ENCODE measurements at regions not wholly inside any gene's neighbourhood (a gene's known extent, or its start where the extent isn't known, plus 50 kb on each side); places are given as distances from the start of the nearest gene placed in this dataset.

GRCh38 chr10:2202401-2202800 lies 465.1 kb upstream of the ADARB2 start:
- H3K27ac ChIP-seq (ENCODE audit: low read length) = no peak overlapping the region
- H3K4me2 ChIP-seq (ENCODE audit: low read length) = no peak overlapping the region
- no peak overlapping the region for H3K4me3 ChIP-seq (ENCODE audit: low read length)
- H3K4me1 ChIP-seq (ENCODE audit: insufficient read depth, low read length) = no peaks in the 10 kb centered on the region
- H3K79me2 ChIP-seq (ENCODE audit: low read length) = no peaks in the 10 kb centered on the region
- ATAC-seq (no peak), DNase-seq (no peak)
- TF ChIP-seq EZH2 (IDR thresholded peaks at IDR 0.05; ENCODE audit: low read length, unreplicated experiment) (no peak), EZH2phosphoT487 (IDR thresholded peaks at IDR 0.05; ENCODE audit: borderline replicate concordance, low read length) (no peak), CTCF (conservative IDR thresholded peaks at IDR 0.05; ENCODE audit: low read depth, low read length) (no peak)
- no peaks in the 10 kb centered on the region for H3K27me3 ChIP-seq (ENCODE audit: low read length)
- intact Hi-C loops (cut with micrococcal nuclease) = no loop called here
- H3K36me3 ChIP-seq (ENCODE audit: low read depth, low read length) = no peaks in the 10 kb centered on the region
- ChIA-PET POLR2A (ENCODE audit: unreplicated experiment) (no interaction called here), CTCF (no interaction called here)
- no peaks in the 10 kb centered on the region for H4K20me1 ChIP-seq (ENCODE audit: low read length)
- H3F3A ChIP-seq (ENCODE audit: low read length, unreplicated experiment) = no peaks in the 10 kb centered on the region
- BruUV-seq (replicated peaks) = no TSS peak
- no peaks in the 10 kb centered on the region for H3K9me3 ChIP-seq (ENCODE audit: low read length)
- no peak overlapping the region for H3K9ac ChIP-seq (ENCODE audit: low read length)
- no peaks in the 10 kb centered on the region for H3K9me2 ChIP-seq (replicated peaks; ENCODE audit: low read length)
- H2AFZ ChIP-seq (ENCODE audit: low read length) = no peak overlapping the region

- no peak overlapping the region for H3K27ac ChIP-seq (ENCODE audit: low read length)
- H3K79me2 ChIP-seq (ENCODE audit: low read length) = no peaks in the 10 kb centered on the region
- no TSS peak for BruUV-seq (replicated peaks)
- H2AFZ ChIP-seq (ENCODE audit: low read length) = no peak overlapping the region
- H3K9ac ChIP-seq (ENCODE audit: low read length) = no peak overlapping the region
- no peaks in the 10 kb centered on the region for H3K9me2 ChIP-seq (replicated peaks; ENCODE audit: low read length)
- no peaks in the 10 kb centered on the region for H3K27me3 ChIP-seq (ENCODE audit: low read length)
- ATAC-seq (no peak), DNase-seq (no peak)
- TF ChIP-seq CTCF (conservative IDR thresholded peaks at IDR 0.05; ENCODE audit: low read depth, low read length) (no peak), EZH2 (IDR thresholded peaks at IDR 0.05; ENCODE audit: low read length, unreplicated experiment) (no peak), EZH2phosphoT487 (IDR thresholded peaks at IDR 0.05; ENCODE audit: borderline replicate concordance, low read length) (no peak)
- no peaks in the 10 kb centered on the region for H3F3A ChIP-seq (ENCODE audit: low read length, unreplicated experiment)
- CTCF ChIA-PET = no interaction called here
- POLR2A ChIA-PET (ENCODE audit: unreplicated experiment) = no interaction called here
- no peak overlapping the region for H3K4me3 ChIP-seq (ENCODE audit: low read length)
- no peaks in the 10 kb centered on the region for H3K9me3 ChIP-seq (ENCODE audit: low read length)
- no peaks in the 10 kb centered on the region for H4K20me1 ChIP-seq (ENCODE audit: low read length)
- H3K4me2 ChIP-seq (ENCODE audit: low read length) = no peak overlapping the region
- no peaks in the 10 kb centered on the region for H3K4me1 ChIP-seq (ENCODE audit: insufficient read depth, low read length)
- H3K36me3 ChIP-seq (ENCODE audit: low read depth, low read length) = no peaks in the 10 kb centered on the region
- intact Hi-C loops (cut with micrococcal nuclease) = no loop called here
Measured at GRCh38 chr10:2201534-2202099, 464.3 kb upstream of the ADARB2 start.

- Histone ChIP-seq H3K36me3 (ENCODE audit: low read depth, low read length) (no peaks in the 10 kb centered on the region), H3K4me2 (ENCODE audit: low read length) (no peak overlapping the region), H3K4me1 (ENCODE audit: insufficient read depth, low read length) (no peaks in the 10 kb centered on the region), H3K79me2 (ENCODE audit: low read length) (no peaks in the 10 kb centered on the region), H2AFZ (ENCODE audit: low read length) (no peak overlapping the region), H3K4me3 (ENCODE audit: low read length) (no peak overlapping the region), H3K27me3 (ENCODE audit: low read length) (no peaks in the 10 kb centered on the region), H3K9me3 (ENCODE audit: low read length) (no peaks in the 10 kb centered on the region), H3K27ac (ENCODE audit: low read length) (no peak overlapping the region), H3K9ac (ENCODE audit: low read length) (no peak overlapping the region), H3K9me2 (replicated peaks; ENCODE audit: low read length) (no peaks in the 10 kb centered on the region), H4K20me1 (ENCODE audit: low read length) (no peaks in the 10 kb centered on the region), H3F3A (ENCODE audit: low read length, unreplicated experiment) (no peaks in the 10 kb centered on the region)
- no peak for ATAC-seq
- intact Hi-C loops (cut with micrococcal nuclease) = no loop called here
- ChIA-PET CTCF (no interaction called here), POLR2A (ENCODE audit: unreplicated experiment) (no interaction called here)
- no peak for DNase-seq
- no TSS peak for BruUV-seq (replicated peaks)
- no peak for TF ChIP-seq EZH2 (IDR thresholded peaks at IDR 0.05; ENCODE audit: low read length, unreplicated experiment)
- TF ChIP-seq CTCF (conservative IDR thresholded peaks at IDR 0.05; ENCODE audit: low read depth, low read length) = no peak
- TF ChIP-seq EZH2phosphoT487 (IDR thresholded peaks at IDR 0.05; ENCODE audit: borderline replicate concordance, low read length) = no peak
Measured at GRCh38 chr10:2197663-2198062, 460.3 kb upstream of the ADARB2 start.

Data from PC-3 (cell line).